Common myeloid progenitor, CD34-positive (primary cell): ENCODE measurements at regions not wholly inside any gene's neighbourhood (a gene's known extent, or its start where the extent isn't known, plus 50 kb on each side); places are given as distances from the start of the nearest gene placed in this dataset.
"Not testable (repeated sequence)": the region's sequence is repeated elsewhere in the genome, so short reads cannot be mapped to it uniquely, and the experiment has no call there.

ENCODE experiments used
- CTCF ChIA-PET: fragments of 350-600 bp; sonication (Branson Sonifier 250); formaldehyde crosslinking; loops from one replicate; lab custom pipeline; 2021; ENCODE audit warnings: antibody characterized with exemption; lab: Charles Lee
- POLR2A ChIA-PET: fragments of 350-600 bp; sonication (Branson Sonifier 250); formaldehyde crosslinking; loops from one replicate; lab custom pipeline; 2021; ENCODE audit warnings: antibody characterized with exemption; lab: Charles Lee
- DNase-seq, 3 donors: peaks; one replicate each; pipeline versions ENCODE4 v3.0.0 to v3.0.0-alpha.2; 2013
- H3K27ac ChIP-seq, 2 experiments: 1 replicate in 1 of 2; 2 replicates in 1 of 2; pipeline ENCODE4 v1.7.0; 2013; ENCODE audit warnings: inconsistent platforms in 2 of 2, low read length in 2 of 2, mild to moderate bottlenecking in 2 of 2, low read depth in 1 of 2, moderate library complexity in 1 of 2; ENCODE audit not compliant: severe bottlenecking in 2 of 2, insufficient read depth in 1 of 2, poor library complexity in 1 of 2
- H3K27me3 ChIP-seq, 5 experiments: replicated peaks in 2 of 5; 1 replicate in 3 of 5; 2 replicates in 2 of 5; pipeline versions ENCODE4 v1.6.1 to v1.7.0; 2013; ENCODE audit warnings: low read length in 4 of 5, mild to moderate bottlenecking in 2 of 5, moderate library complexity in 2 of 5, inconsistent platforms in 1 of 5; ENCODE audit not compliant: insufficient read depth in 5 of 5, control insufficient read depth in 4 of 5
- H3K36me3 ChIP-seq, 4 experiments: 1 replicate in 2 of 4; 2 replicates in 2 of 4; pipeline versions ENCODE4 v1.6.1 to v1.7.0; 2013; ENCODE audit warnings: low read length in 3 of 4, control low read depth in 1 of 4, mild to moderate bottlenecking in 1 of 4; ENCODE audit not compliant: control insufficient read depth in 4 of 4, insufficient read depth in 4 of 4
- H3K4me1 ChIP-seq, 4 experiments: 1 replicate in 3 of 4; 2 replicates in 1 of 4; pipeline versions ENCODE4 v1.6.1 to v1.7.1; 2013; ENCODE audit warnings: low read length in 3 of 4, mild to moderate bottlenecking in 3 of 4, control low read depth in 1 of 4, inconsistent platforms in 1 of 4, moderate library complexity in 1 of 4; ENCODE audit not compliant: control insufficient read depth in 4 of 4, insufficient read depth in 4 of 4; ENCODE audit errors: control extremely low read depth in 1 of 4
- H3K4me3 ChIP-seq, 7 experiments: 1 replicate in 4 of 7; 2 replicates in 3 of 7; pipeline versions ENCODE4 v1.5.1 to v1.7.0; 2013; ENCODE audit warnings: mild to moderate bottlenecking in 7 of 7, low read length in 6 of 7, moderate library complexity in 6 of 7, inconsistent platforms in 2 of 7, low read depth in 2 of 7, control low read depth in 1 of 7; ENCODE audit not compliant: insufficient read depth in 4 of 7, control insufficient read depth in 1 of 7; ENCODE audit errors: extremely low read depth in 1 of 7
- H3K9me3 ChIP-seq, 5 experiments: 1 replicate in 4 of 5; 2 replicates in 1 of 5; pipeline versions ENCODE4 v1.6.1 to v1.7.1; 2013; ENCODE audit warnings: low read length in 4 of 5, mild to moderate bottlenecking in 2 of 5, inconsistent platforms in 1 of 5, low read depth in 1 of 5, moderate library complexity in 1 of 5; ENCODE audit not compliant: control insufficient read depth in 4 of 5, insufficient read depth in 2 of 5; ENCODE audit errors: control extremely low read depth in 1 of 5
- WGBS: methylation state at CpG from one replicate; pipeline ENCODE4 v1.1.5; 2013; ENCODE audit not compliant: insufficient coverage; 5-methylcytosine and 5-hydroxymethylcytosine counted together

- H3K27ac ChIP-seq, CTCF ChIA-PET, H3K4me1 ChIP-seq, H3K9me3 ChIP-seq, POLR2A ChIA-PET, H3K4me3 ChIP-seq, DNase-seq, H3K27me3 ChIP-seq, H3K36me3 ChIP-seq: not testable (repeated sequence)
- no CpG with 5 or more reads among the region's 9 CpGs for WGBS
Measured at GRCh38 chr15:20680257-20680815, 138.7 kb upstream of the GOLGA6L6 start.

GRCh38 chr15:20672470-20672869 is 130.9 kb upstream of the GOLGA6L6 start:
- H3K27me3 ChIP-seq, result peaks cover 0 to 12% (median 0%) of the 10 kb centered on the region in 5 experiments
- no peaks in the 10 kb centered on the region for H3K9me3 ChIP-seq
- ChIA-PET POLR2A (no interaction called here), CTCF (no interaction called here)
- no peak overlapping the region for H3K27ac ChIP-seq
- WGBS, result no CpG with 5 or more reads among the region's 1 CpG
- H3K4me1 ChIP-seq, result no peaks in the 10 kb centered on the region
- H3K4me3 ChIP-seq, result no peak overlapping the region
- H3K36me3 ChIP-seq, result no peaks in the 10 kb centered on the region
- no peak for DNase-seq

GRCh38 chr15:20671675-20672074 is 130.1 kb upstream of the GOLGA6L6 start:
- Histone ChIP-seq H3K9me3 (no peaks in the 10 kb centered on the region), H3K4me3 (no peak overlapping the region), H3K4me1 (no peaks in the 10 kb centered on the region), H3K27ac (no peak overlapping the region), H3K36me3 (no peaks in the 10 kb centered on the region), H3K27me3 (peaks cover 0 to 14% (median 0%) of the 10 kb centered on the region in 5 experiments)
- ChIA-PET POLR2A (no interaction called here), CTCF (no interaction called here)
- WGBS, result 67% methylated on average over 1 of the region's 2 CpGs
- no peak for DNase-seq

- CTCF ChIA-PET, H3K4me3 ChIP-seq, H3K9me3 ChIP-seq, H3K4me1 ChIP-seq, DNase-seq, H3K36me3 ChIP-seq, POLR2A ChIA-PET, H3K27ac ChIP-seq: not testable (repeated sequence)
- H3K27me3 ChIP-seq, result peaks cover 0 to 15% (median 0%) of the 10 kb centered on the region in 5 experiments
- WGBS, result 75% methylated on average over 2 of the region's 3 CpGs
Measured at GRCh38 chr15:20666410-20666809, 124.8 kb upstream of the GOLGA6L6 start.

- ChIA-PET POLR2A (no interaction called here), CTCF (no interaction called here)
- DNase-seq, result no peak
- Histone ChIP-seq H3K27ac (no peak overlapping the region), H3K9me3 (no peaks in the 10 kb centered on the region), H3K4me1 (no peaks in the 10 kb centered on the region), H3K4me3 (no peak overlapping the region), H3K36me3 (no peaks in the 10 kb centered on the region), H3K27me3 (peaks cover 0 to 9% (median 0%) of the 10 kb centered on the region in 5 experiments)
- 83% methylated on average over 1 of the region's 1 CpG for WGBS
Measured at GRCh38 chr15:20665653-20666052, 124.1 kb upstream of the GOLGA6L6 start.

GRCh38 chr15:20659265-20659664 is 117.7 kb upstream of the GOLGA6L6 start:
- Histone ChIP-seq H3K9me3 (peaks cover 0 to 2% (median 0%) of the 10 kb centered on the region in 5 experiments), H3K27ac (no peak overlapping the region), H3K4me3 (no peak overlapping the region), H3K27me3 (peaks cover 0 to 10% (median 0%) of the 10 kb centered on the region in 5 experiments), H3K4me1 (no peaks in the 10 kb centered on the region), H3K36me3 (no peaks in the 10 kb centered on the region)
- CTCF ChIA-PET, result no interaction called here
- POLR2A ChIA-PET, result no interaction called here
- WGBS, result 75% methylated on average over 6 of the region's 8 CpGs
- no peak for DNase-seq

- WGBS, result 66% methylated on average over 5 of the region's 5 CpGs
- Histone ChIP-seq H3K4me3 (no peak overlapping the region), H3K27ac (peak overlapping the region in 1 of 2 experiments; percentile 6), H3K27me3 (peaks cover 0 to 9% (median 0%) of the 10 kb centered on the region in 5 experiments), H3K9me3 (peaks cover 0 to 2% (median 0%) of the 10 kb centered on the region in 5 experiments), H3K36me3 (no peaks in the 10 kb centered on the region), H3K4me1 (no peaks in the 10 kb centered on the region)
- ChIA-PET CTCF (no interaction called here), POLR2A (no interaction called here)
- no peak for DNase-seq
Measured at GRCh38 chr15:20658024-20658423, 116.4 kb upstream of the GOLGA6L6 start.
